Natural killer cell (primary cell): ENCODE measurements at regions not wholly inside any gene's neighbourhood (a gene's known extent, or its start where the extent isn't known, plus 50 kb on each side); places are given as distances from the start of the nearest gene placed in this dataset.

Source experiments
- ATAC-seq, 3 donors: fragments of 150-1000 bp in 2 of 3; fragments of 200-7000 bp in 1 of 3; cut with Tn5 transposase; 1 replicate in 1 of 3; 2 replicates in 2 of 3; pipeline ENCODE4 v1.10.0; 2021; ENCODE audit warnings: mild to moderate bottlenecking in 2 of 3, moderate library complexity in 2 of 3
- DNase-seq, 2 donors: peaks; one replicate each; pipeline versions ENCODE4 v3.0.0 to v3.0.0-alpha.2; 2013 to 2021; ENCODE audit warnings: mixed read lengths in 1 of 2
- H3K27ac ChIP-seq: one replicate; pipeline ENCODE4 v1.5.1; 2013; ENCODE audit warnings: mild to moderate bottlenecking, low read length
- H3K27me3 ChIP-seq: one replicate; pipeline ENCODE4 v1.6.1; 2013; ENCODE audit warnings: low read length; ENCODE audit not compliant: control insufficient read depth, insufficient read depth
- H3K36me3 ChIP-seq: one replicate; pipeline ENCODE4 v1.6.1; 2013; ENCODE audit warnings: low read length; ENCODE audit not compliant: control insufficient read depth, insufficient read depth
- H3K4me1 ChIP-seq: one replicate; pipeline ENCODE4 v1.6.1; 2013; ENCODE audit warnings: low read length; ENCODE audit not compliant: control insufficient read depth, insufficient read depth
- H3K4me3 ChIP-seq: one replicate; pipeline ENCODE4 v1.5.1; 2013; ENCODE audit warnings: low read length
- H3K9me3 ChIP-seq: one replicate; pipeline ENCODE4 v1.6.1; 2013; ENCODE audit warnings: low read length; ENCODE audit not compliant: control insufficient read depth, insufficient read depth
- H3K27ac Mint-ChIP-seq, 2 donors: one replicate each; pipeline ENCODE4 v1.8.0; 2022; ENCODE audit warnings: mild to moderate bottlenecking in 2 of 2, mixed read lengths in 2 of 2, moderate library complexity in 1 of 2
- H3K27me3 Mint-ChIP-seq, 2 donors: one replicate each; pipeline ENCODE4 v1.8.0; 2022; ENCODE audit warnings: low read depth in 2 of 2, mixed read lengths in 2 of 2
- H3K36me3 Mint-ChIP-seq: one replicate; pipeline ENCODE4 v1.8.0; 2022; ENCODE audit warnings: mixed read lengths
- H3K4me1 Mint-ChIP-seq, 2 donors: one replicate each; pipeline ENCODE4 v1.8.0; 2022; ENCODE audit warnings: mixed read lengths in 2 of 2
- H3K4me3 Mint-ChIP-seq: one replicate; pipeline ENCODE4 v1.8.0; 2022; ENCODE audit warnings: mild to moderate bottlenecking, moderate library complexity, mixed read lengths
- H3K9me3 Mint-ChIP-seq, 2 donors: one replicate each; pipeline ENCODE4 v1.8.0; 2022; ENCODE audit warnings: mixed read lengths in 2 of 2
- WGBS: methylation state at CpG from one replicate; pipeline ENCODE4 v1.1.7; 2013; ENCODE audit warnings: missing lambda C conversion rate; ENCODE audit not compliant: insufficient coverage; 5-methylcytosine and 5-hydroxymethylcytosine counted together
- intact Hi-C: fragments of 100-400 bp; cut with micrococcal nuclease; formaldehyde crosslinking; loops from one replicate; pipeline ENCODE4 v1.14.2; 2022
- TF ChIP-seq, protein P1 (sequence below): fragments of 200-600 bp; IDR thresholded peaks from one replicate; pipeline ENCODE4 v1.8.0; 2022; ENCODE audit warnings: antibody characterized with exemption

DNA sequence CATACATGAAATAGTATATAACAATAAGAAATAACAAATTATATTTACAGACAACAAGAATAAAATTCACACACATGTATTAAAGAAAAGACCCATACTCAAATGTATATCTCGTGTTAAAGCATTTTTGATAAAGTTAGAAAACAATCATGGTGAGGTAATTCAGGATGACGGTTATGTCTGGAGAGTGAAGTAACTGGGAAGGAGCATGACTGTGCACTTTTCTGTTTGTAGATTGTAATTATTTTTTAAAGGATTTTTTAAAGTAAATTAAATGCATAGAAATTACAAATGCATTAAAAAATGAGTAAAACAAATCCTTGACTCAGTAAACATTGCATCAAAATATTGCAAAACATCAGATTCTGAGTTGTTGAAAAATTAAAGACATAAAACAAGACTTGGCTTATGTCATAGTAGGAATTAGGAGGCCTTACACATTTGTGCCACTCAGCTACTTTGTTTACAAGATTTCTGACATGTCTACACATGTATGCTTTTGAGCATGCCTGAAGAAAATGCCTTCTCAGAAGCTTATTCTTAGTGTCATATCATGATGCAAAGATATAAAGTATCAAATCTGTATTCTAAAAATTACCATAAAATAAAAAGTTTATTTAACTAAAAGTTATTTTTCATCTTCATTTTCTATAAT, 1325.1 kb downstream of the SLC16A7 start:
- Mint-ChIP-seq H3K4me3 (no peak overlapping the region), H3K36me3 (no peaks in the 10 kb centered on the region), H3K4me1 (no peaks in the 10 kb centered on the region), H3K9me3 (peaks cover 9% of the 10 kb centered on the region in 2 donors), H3K27me3 (no peaks in the 10 kb centered on the region), H3K27ac (no peak overlapping the region)
- Histone ChIP-seq H3K4me1 (no peaks in the 10 kb centered on the region), H3K27me3 (no peaks in the 10 kb centered on the region), H3K27ac (no peak overlapping the region), H3K4me3 (no peak overlapping the region), H3K36me3 (no peaks in the 10 kb centered on the region), H3K9me3 (no peaks in the 10 kb centered on the region)
- TF ChIP-seq, protein P1, sequence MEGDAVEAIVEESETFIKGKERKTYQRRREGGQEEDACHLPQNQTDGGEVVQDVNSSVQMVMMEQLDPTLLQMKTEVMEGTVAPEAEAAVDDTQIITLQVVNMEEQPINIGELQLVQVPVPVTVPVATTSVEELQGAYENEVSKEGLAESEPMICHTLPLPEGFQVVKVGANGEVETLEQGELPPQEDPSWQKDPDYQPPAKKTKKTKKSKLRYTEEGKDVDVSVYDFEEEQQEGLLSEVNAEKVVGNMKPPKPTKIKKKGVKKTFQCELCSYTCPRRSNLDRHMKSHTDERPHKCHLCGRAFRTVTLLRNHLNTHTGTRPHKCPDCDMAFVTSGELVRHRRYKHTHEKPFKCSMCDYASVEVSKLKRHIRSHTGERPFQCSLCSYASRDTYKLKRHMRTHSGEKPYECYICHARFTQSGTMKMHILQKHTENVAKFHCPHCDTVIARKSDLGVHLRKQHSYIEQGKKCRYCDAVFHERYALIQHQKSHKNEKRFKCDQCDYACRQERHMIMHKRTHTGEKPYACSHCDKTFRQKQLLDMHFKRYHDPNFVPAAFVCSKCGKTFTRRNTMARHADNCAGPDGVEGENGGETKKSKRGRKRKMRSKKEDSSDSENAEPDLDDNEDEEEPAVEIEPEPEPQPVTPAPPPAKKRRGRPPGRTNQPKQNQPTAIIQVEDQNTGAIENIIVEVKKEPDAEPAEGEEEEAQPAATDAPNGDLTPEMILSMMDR, result no peak
- intact Hi-C loops, result no loop called here
- ATAC-seq (no peak), DNase-seq (no peak)
- WGBS, result 71% methylated on average over 1 of the region's 2 CpGs

DNA sequence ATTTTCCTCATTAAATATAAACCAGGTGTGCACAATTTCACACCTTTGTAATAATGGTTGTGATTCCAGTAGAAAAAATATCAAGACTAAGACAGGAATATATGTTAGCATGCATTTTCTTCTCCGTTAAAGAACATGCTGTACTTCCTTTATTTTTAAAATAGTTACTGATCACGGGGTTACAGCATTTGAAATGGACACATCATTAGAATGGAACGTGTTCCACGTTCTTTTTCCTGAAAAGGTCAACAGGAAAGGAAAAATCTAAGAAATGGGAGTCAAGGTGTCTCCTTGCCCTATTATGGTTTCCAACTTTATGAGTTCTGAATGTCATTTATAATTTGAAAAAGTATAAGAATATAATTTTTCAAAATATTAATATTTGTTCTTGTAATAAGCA, 1325.7 kb downstream of the SLC16A7 start:
- intact Hi-C loops, result no loop called here
- WGBS, result 38% methylated on average over 4 of the region's 4 CpGs
- H3K9me3 Mint-ChIP-seq, result peaks cover 9% of the 10 kb centered on the region in 2 donors
- H3K4me1 ChIP-seq, result no peaks in the 10 kb centered on the region
- H3K9me3 ChIP-seq, result no peaks in the 10 kb centered on the region
- H3K4me1 Mint-ChIP-seq, result no peaks in the 10 kb centered on the region
- no peak overlapping the region for H3K27ac ChIP-seq
- H3K27me3 Mint-ChIP-seq, result no peaks in the 10 kb centered on the region
- ATAC-seq (no peak), DNase-seq (no peak)
- H3K36me3 ChIP-seq, result no peaks in the 10 kb centered on the region
- no peak overlapping the region for H3K4me3 ChIP-seq
- H3K27me3 ChIP-seq, result no peaks in the 10 kb centered on the region
- H3K4me3 Mint-ChIP-seq, result no peak overlapping the region
- H3K27ac Mint-ChIP-seq, result no peak overlapping the region
- H3K36me3 Mint-ChIP-seq, result no peaks in the 10 kb centered on the region
- TF ChIP-seq, protein P1, result no peak

DNA sequence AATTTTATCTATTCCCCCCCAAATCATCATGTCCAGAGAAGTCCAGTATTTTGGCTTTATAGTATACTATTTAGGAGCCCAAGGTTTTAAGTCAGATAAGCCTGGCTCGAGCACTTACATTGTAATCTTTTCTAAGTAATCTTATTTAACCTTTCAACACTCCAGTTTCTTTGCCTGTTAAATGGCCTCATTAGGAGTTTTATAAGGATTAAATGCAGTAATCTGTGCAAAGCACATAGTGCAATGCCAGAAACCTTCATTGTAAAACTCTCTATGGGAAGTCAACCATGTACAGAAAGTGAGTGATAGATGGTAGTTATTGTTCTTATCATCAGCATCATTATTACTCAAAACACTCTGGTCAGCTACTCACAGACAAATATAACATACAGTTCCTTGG, 1330.4 kb downstream of the SLC16A7 start:
- no peaks in the 10 kb centered on the region for H3K27me3 ChIP-seq
- no peaks in the 10 kb centered on the region for H3K36me3 Mint-ChIP-seq
- ATAC-seq, result no peak

More for the DNA sequence above, 1330.4 kb downstream of the SLC16A7 start:
- TF ChIP-seq, protein P1, result no peak
- peaks cover 17 to 18% of the 10 kb centered on the region in 2 donors for H3K9me3 Mint-ChIP-seq
- Histone ChIP-seq H3K36me3 (no peaks in the 10 kb centered on the region), H3K9me3 (no peaks in the 10 kb centered on the region), H3K27ac (no peak overlapping the region), H3K4me1 (no peaks in the 10 kb centered on the region), H3K4me3 (no peak overlapping the region)
- intact Hi-C loops, result no loop called here
- H3K27me3 Mint-ChIP-seq, result no peaks in the 10 kb centered on the region
- H3K4me3 Mint-ChIP-seq, result no peak overlapping the region
- WGBS, result no CpG with 5 or more reads among the region's 1 CpG
- H3K4me1 Mint-ChIP-seq, result no peaks in the 10 kb centered on the region
- no peak for DNase-seq
- H3K27ac Mint-ChIP-seq, result no peak overlapping the region
